GM23338 (cell line): ENCODE measurements at regions not wholly inside any gene's neighbourhood (a gene's known extent, or its start where the extent isn't known, plus 50 kb on each side); places are given as distances from the start of the nearest gene placed in this dataset.

Experiments
- ATAC-seq: fragments of 200-7000 bp; cut with Tn5 transposase; 3 replicates; pipeline ENCODE4 v1.9.1; 2020
- DNase-seq: peaks from one replicate; pipeline ENCODE4 v3.0.0-alpha.2; 2015; ENCODE audit warnings: low spot score
- H2AFZ ChIP-seq: fragments of 200-600 bp; sonication (generic); 2 replicates; pipeline ENCODE4 v1.8.0; 2016; ENCODE audit warnings: antibody characterized with exemption, mild to moderate bottlenecking, moderate library complexity
- H3F3A ChIP-seq: fragments of 200-600 bp; sonication (generic); replicated peaks from 2 replicates; pipeline ENCODE4 v1.8.0; 2017; ENCODE audit warnings: antibody characterized with exemption, mixed run types, low read depth
- H3K27ac ChIP-seq: fragments of 200-600 bp; sonication (generic); 2 replicates; pipeline ENCODE4 v1.6.1; 2016; ENCODE audit warnings: low read depth
- H3K27me3 ChIP-seq: fragments of 200-600 bp; sonication (generic); 2 replicates; pipeline ENCODE4 v1.8.0; 2016; ENCODE audit warnings: mild to moderate bottlenecking, mixed run types, moderate library complexity; ENCODE audit not compliant: insufficient read depth
- H3K36me3 ChIP-seq: fragments of 200-600 bp; sonication (generic); 2 replicates; pipeline ENCODE4 v1.8.0; 2016; ENCODE audit warnings: mild to moderate bottlenecking; ENCODE audit not compliant: insufficient read depth
- H3K4me1 ChIP-seq: fragments of 200-600 bp; sonication (generic); 2 replicates; pipeline ENCODE4 v1.8.0; 2016; ENCODE audit warnings: mild to moderate bottlenecking, moderate library complexity; ENCODE audit not compliant: insufficient read depth
- H3K4me2 ChIP-seq: fragments of 200-600 bp; sonication (generic); 2 replicates; pipeline ENCODE4 v1.7.1; 2017; ENCODE audit warnings: mixed run types
- H3K4me3 ChIP-seq: fragments of 200-600 bp; sonication (generic); 2 replicates; pipeline ENCODE4 v1.6.1; 2016; ENCODE audit warnings: mixed run types
- H3K79me2 ChIP-seq: fragments of 200-600 bp; sonication (generic); replicated peaks from 2 replicates; pipeline ENCODE4 v1.8.0; 2017; ENCODE audit warnings: mild to moderate bottlenecking; ENCODE audit not compliant: insufficient read depth
- H3K9me2 ChIP-seq: fragments of 200-600 bp; sonication (generic); 2 replicates; pipeline ENCODE4 v1.8.0; 2017; ENCODE audit not compliant: insufficient read depth
- H4K20me1 ChIP-seq: fragments of 200-600 bp; sonication (generic); replicated peaks from 2 replicates; pipeline ENCODE4 v1.8.0; 2017; ENCODE audit warnings: mild to moderate bottlenecking; ENCODE audit not compliant: insufficient read depth
- H3K27ac Mint-ChIP-seq: 2 replicates; pipeline ENCODE4 v1.8.0; 2020; ENCODE audit warnings: inconsistent platforms, mild to moderate bottlenecking, moderate library complexity, mixed read lengths
- H3K27me3 Mint-ChIP-seq: 3 replicates; pipeline ENCODE4 v1.8.0; 2022; ENCODE audit warnings: low read depth, mild to moderate bottlenecking, moderate library complexity, mixed read lengths, inconsistent platforms; ENCODE audit not compliant: insufficient read depth, poor library complexity
- H3K36me3 Mint-ChIP-seq: 3 replicates; pipeline ENCODE4 v1.8.0; 2021; ENCODE audit warnings: low read depth, mild to moderate bottlenecking, inconsistent platforms, moderate library complexity, mixed read lengths
- H3K4me1 Mint-ChIP-seq: 3 replicates; pipeline ENCODE4 v1.8.0; 2020; ENCODE audit warnings: mild to moderate bottlenecking, inconsistent platforms, mixed read lengths
- H3K4me3 Mint-ChIP-seq: 3 replicates; pipeline ENCODE4 v1.8.0; 2021; ENCODE audit warnings: moderate library complexity, mild to moderate bottlenecking, inconsistent platforms, mixed read lengths
- H3K9me3 Mint-ChIP-seq: 3 replicates; pipeline ENCODE4 v1.8.0; 2020; ENCODE audit warnings: moderate library complexity, mild to moderate bottlenecking, inconsistent platforms, mixed read lengths
- CREB1 ChIP-seq: fragments of 250-450 bp; sonication (Bioruptor Pico); IDR thresholded peaks from 2 replicates; pipeline ENCODE4 v1.5.0; 2020; ENCODE audit warnings: low read depth, mild to moderate bottlenecking, moderate library complexity
- CTCF ChIP-seq, 2 experiments: fragments of 200-600 bp in 1 of 2; sonication (generic) in 1 of 2; conservative IDR thresholded peaks; 2 replicates each; pipeline versions ENCODE4 v1.5.1 to v1.6.1; 2016 to 2017; ENCODE audit warnings: antibody characterized with exemption in 2 of 2, low read depth in 2 of 2, mild to moderate bottlenecking in 2 of 2, moderate library complexity in 1 of 2
- ETS1 ChIP-seq: IDR thresholded peaks from 2 replicates; pipeline ENCODE4 v1.6.1; 2016; ENCODE audit warnings: antibody characterized with exemption
- EZH2 ChIP-seq: fragments of 200-600 bp; sonication (generic); IDR thresholded peaks from one replicate; pipeline ENCODE4 v1.8.0; 2017; ENCODE audit warnings: antibody characterized with exemption, mild to moderate bottlenecking, low read depth; ENCODE audit not compliant: unreplicated experiment
- EZH2phosphoT487 ChIP-seq: fragments of 200-600 bp; sonication (generic); IDR thresholded peaks from one replicate; pipeline ENCODE4 v1.8.1; 2018; ENCODE audit warnings: antibody characterized with exemption; ENCODE audit not compliant: unreplicated experiment
- JUNB ChIP-seq: IDR thresholded peaks from one replicate; pipeline ENCODE4 v1.6.1; 2016; ENCODE audit warnings: antibody characterized with exemption; ENCODE audit not compliant: unreplicated experiment
- NANOG ChIP-seq: IDR thresholded peaks from 2 replicates; pipeline ENCODE4 v1.6.1; 2016; ENCODE audit warnings: antibody characterized with exemption, borderline replicate concordance
- POLR2AphosphoS5 ChIP-seq: IDR thresholded peaks from 2 replicates; pipeline ENCODE4 v1.6.1; 2016; ENCODE audit warnings: antibody characterized with exemption, low read depth
- REST ChIP-seq: IDR thresholded peaks from one replicate; pipeline ENCODE4 v1.6.1; 2018; ENCODE audit warnings: antibody characterized with exemption; ENCODE audit not compliant: unreplicated experiment
- STAT1 ChIP-seq: IDR thresholded peaks from one replicate; pipeline ENCODE4 v1.6.1; 2016; ENCODE audit warnings: antibody characterized with exemption; ENCODE audit not compliant: unreplicated experiment
- ZNF114 ChIP-seq: fragments of 250-450 bp; sonication (Bioruptor Pico); IDR thresholded peaks from 2 replicates; pipeline ENCODE4 v1.5.0; 2020; ENCODE audit warnings: mild to moderate bottlenecking, moderate library complexity
- ZNF331 ChIP-seq: fragments of 250-450 bp; sonication (Bioruptor Pico); IDR thresholded peaks from 2 replicates; pipeline ENCODE4 v1.5.0; 2020; ENCODE audit warnings: low read depth, mild to moderate bottlenecking, moderate library complexity
- ZNF462 ChIP-seq: fragments of 250-450 bp; sonication (Bioruptor Pico); IDR thresholded peaks from 2 replicates; pipeline ENCODE4 v1.5.0; 2020; ENCODE audit warnings: mild to moderate bottlenecking, moderate library complexity

GRCh38 chr7:76129366-76129765 is 72.3 kb upstream of the SRRM3 start:
- H3K4me1 Mint-ChIP-seq: no peaks in the 10 kb centered on the region; the same call in 2 of the 3 replicates
- H3K36me3 ChIP-seq: no peaks in the 10 kb centered on the region
- H3K27ac Mint-ChIP-seq: no peak overlapping the region; the same call in 1 of the 2 replicates
- no peak for ATAC-seq
- no peak overlapping the region for H3K4me3 ChIP-seq
- no peaks in the 10 kb centered on the region; the same call in 1 of the 2 replicates for H4K20me1 ChIP-seq
- DNase-seq: no peak
- H3K36me3 Mint-ChIP-seq: no peaks in the 10 kb centered on the region
- H3K4me1 ChIP-seq: no peaks in the 10 kb centered on the region
- no peak overlapping the region for H2AFZ ChIP-seq
- H3K27me3 ChIP-seq: no peaks in the 10 kb centered on the region
- H3K4me2 ChIP-seq: no peak overlapping the region
- no peak overlapping the region for H3K4me3 Mint-ChIP-seq
- H3F3A ChIP-seq: no peaks in the 10 kb centered on the region
- 0 out of 2 replicates have a peak overlapping the region, but pooled peaks have one; percentile 32 for H3K27ac ChIP-seq
- TF ChIP-seq ZNF114 (CRISPR knock-in tag) (no peak), EZH2 (no peak), NANOG (no peak), ETS1 (no peak), POLR2AphosphoS5 (no peak), ZNF462 (CRISPR knock-in tag) (no peak), REST (no peak), ZNF331 (no peak), JUNB (no peak), CREB1 (CRISPR knock-in tag) (no peak), EZH2phosphoT487 (no peak), STAT1 (no peak), CTCF (conservative IDR thresholded peaks at IDR 0.05; ENCODE audit: low read depth in 2 of 2) (no peak)
- H3K9me2 ChIP-seq: no peaks in the 10 kb centered on the region
- H3K79me2 ChIP-seq: no peaks in the 10 kb centered on the region
- peaks cover 6% of the 10 kb centered on the region for H3K27me3 Mint-ChIP-seq
- H3K9me3 Mint-ChIP-seq: no peaks in the 10 kb centered on the region
